Inferior parietal cortex (tissue), 1 donor: ENCODE measurements at regions not wholly inside any gene's neighbourhood (a gene's known extent, or its start where the extent isn't known, plus 50 kb on each side); places are given as distances from the start of the nearest gene placed in this dataset.

Experiments used
- DNase-seq: peaks from one replicate; pipeline ENCODE4 v3.0.0-alpha.2; 2016; ENCODE audit errors: extremely low spot score

DNA sequence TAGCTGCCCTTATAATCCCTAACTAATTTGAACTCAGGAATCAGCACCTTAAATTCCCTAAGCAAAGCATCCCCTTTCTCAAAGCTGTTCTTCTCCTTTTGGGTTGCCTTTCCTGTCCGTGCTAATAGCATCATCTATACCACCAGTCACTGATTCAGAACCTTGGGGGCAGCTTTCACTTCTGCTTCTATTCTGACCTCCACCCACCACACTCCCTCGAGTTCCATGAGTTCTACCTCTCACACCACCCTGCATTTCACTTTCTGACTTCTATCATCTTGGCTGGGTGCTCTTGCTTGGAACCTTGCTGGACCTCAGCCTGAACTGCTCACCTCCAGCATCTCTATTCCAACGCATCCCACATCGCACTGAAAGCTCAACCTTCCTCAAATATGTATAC lies 55.4 kb upstream of the KCNMB2 start:
- no peak for DNase-seq

GRCh38 chr3:178482981-178483380 lies 53.3 kb upstream of the KCNMB2 start:
- DNase-seq: no peak

DNA sequence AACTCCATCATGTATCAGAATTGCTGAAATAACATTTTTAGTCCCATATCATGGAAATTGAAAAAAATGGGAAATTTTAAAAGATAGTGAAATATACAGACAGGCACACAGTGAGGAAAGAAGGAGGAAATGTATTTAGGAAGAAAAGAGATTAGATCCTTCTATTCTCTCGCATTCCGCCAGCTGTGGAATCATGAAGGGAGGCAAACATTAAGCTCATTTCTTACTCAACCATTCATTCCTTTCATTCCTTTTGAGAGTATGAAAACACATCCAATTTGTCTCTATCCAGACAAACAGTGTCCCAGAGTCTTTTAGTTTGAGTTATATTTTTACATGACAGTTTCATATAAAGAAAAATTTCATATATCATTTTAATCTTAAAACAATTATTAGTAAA lies 52.5 kb upstream of the KCNMB2 start:
- no peak for DNase-seq

DNA sequence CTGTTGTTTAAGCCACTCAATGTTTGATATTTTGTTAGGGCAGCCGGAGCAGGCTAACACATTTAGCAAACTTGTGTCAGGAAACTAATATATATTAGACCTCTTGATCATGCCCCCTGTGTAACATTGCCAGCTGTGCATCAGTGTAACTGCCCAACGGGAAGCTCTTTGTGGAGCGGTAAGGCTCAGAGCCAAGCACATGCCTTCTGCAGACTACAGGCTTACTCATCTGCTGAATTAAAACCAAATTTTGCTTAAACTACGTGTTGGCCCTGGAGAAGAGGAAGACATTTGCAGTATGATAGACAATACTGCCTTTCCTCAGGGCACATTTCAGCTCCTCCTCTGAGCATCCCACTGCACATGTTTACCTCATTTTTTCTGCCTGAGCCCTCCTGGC lies 50.5 kb upstream of the KCNMB2 start:
- DNase-seq: no peak
